ENCODE measurements at regions not wholly inside any gene's neighbourhood (a gene's known extent, or its start where the extent isn't known, plus 50 kb on each side); places are given as distances from the start of the nearest gene placed in this dataset.
"Not testable (repeated sequence)": the region's sequence is repeated elsewhere in the genome, so short reads cannot be mapped to it uniquely, and the experiment has no call there.

DNA sequence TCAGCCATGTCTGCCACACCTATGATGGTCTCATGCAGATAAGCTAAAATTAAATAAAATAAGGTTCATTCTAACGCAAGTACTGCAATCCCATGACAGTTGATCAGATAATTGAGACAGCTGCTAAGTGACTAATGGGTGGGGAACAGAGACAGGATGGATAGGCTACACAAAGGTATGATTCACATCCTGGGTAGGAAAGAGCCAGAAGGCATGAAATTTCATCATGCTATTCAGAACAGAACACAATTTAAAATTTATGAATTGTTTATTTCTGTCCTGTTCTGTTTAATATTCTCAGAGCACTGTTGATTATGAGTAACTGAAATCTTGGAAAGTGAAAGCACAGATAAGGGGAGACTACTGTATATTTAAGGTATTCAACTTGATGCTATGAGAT, 381.8 kb upstream of the SORCS1 start:
- no peak for DNase-seq (ENCODE audit: low spot score)

DNA sequence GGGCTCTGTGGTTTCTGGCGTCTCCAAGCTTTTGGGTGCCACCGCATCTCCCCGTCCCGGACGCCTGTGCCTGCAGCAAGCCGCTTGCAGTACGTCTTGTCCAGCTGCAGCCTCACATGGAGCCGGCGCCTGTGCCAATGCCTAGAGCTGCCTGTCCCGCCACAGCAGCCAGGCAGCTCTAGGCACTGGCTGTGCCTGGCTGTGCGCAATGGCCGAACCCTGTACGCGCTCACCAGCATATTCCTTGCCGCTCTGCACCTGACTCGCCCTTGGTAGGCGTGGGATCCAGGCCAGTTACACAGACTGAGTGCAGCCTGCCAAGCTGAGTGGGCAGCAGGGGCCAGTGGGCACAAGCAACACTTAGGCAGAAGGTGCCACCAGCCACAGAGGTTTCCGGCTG, 381.2 kb upstream of the SORCS1 start:
- DNase-seq (ENCODE audit: low spot score): no peak

DNA sequence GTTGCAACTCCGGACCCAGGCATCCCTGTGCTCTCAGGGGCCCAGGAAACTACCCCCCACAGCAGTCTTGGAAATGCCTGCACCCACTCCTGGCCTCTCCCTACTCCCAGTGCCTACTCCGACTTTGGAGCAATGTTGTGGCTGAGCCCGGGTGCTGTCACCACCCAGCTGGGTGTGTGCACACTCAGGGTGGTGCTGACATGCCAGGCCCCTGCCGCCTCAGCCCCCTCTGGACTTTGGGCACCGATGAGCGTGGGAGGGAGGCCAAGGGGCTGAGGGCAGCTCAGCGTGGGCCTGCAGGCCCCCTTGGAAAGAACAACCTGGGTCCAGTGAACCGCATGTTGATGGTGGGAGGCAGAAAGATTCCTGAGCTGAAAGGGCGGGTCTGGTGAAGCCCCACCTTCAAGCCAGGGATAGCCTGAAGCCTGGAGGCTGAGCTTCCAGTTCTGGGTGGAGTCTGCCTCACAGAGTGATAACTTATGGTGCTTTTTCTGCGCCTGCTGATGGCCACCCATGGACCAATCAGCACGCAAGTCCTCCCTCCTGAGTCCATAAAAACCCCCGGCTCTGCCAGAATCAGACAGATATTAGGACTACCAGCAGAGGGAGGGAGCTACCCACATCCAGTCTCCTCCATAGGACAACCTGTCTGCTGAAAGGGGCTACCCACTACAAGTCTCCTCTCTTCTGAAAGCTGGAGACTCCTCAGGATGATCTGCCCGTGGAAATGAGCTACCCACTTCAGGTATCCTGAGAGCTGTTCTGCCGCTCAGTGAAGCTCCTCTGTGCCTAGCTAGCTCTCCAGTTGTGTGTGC, 380.4 kb upstream of the SORCS1 start:
- DNase-seq (ENCODE audit: low spot score): no peak

DNA sequence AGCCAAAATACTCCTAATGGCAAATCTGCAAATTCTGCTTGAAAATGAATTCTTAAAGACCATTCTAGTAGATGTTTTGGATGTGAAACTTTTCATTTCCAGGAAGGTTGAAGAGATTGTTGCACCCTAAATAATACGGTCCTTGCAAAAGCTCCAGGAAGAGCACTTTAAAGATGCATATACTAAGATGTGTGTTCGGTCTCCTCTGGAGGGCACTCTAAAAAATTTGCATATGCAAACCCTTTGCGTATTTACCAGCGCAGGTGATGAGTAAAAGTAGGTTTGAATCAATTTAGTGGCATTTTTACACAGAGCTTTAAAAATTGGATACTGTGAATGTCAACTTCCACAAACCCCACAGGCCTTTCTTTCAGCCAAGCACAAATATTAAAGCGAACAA, 378.1 kb upstream of the SORCS1 start:
- no peak for DNase-seq (ENCODE audit: low spot score)

DNA sequence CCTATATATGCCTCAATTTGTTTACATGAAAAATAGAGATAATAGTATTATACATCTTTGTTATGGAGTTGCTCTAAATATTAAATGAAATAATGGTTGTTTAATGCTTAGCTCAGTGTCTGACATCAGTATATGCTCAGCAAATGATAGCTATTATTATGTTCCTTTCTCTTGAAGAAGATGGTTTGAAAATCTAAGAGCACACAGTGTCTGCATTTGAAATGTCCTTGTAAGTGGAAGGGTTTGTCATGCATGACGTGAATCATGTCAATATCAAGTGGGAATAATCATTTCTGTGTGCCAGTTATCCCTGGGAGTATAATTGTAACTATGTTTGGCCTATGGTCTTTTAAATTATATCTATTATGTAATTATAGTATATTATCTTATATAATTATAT, 377.5 kb upstream of the SORCS1 start:
- DNase-seq (ENCODE audit: low spot score): no peak

DNA sequence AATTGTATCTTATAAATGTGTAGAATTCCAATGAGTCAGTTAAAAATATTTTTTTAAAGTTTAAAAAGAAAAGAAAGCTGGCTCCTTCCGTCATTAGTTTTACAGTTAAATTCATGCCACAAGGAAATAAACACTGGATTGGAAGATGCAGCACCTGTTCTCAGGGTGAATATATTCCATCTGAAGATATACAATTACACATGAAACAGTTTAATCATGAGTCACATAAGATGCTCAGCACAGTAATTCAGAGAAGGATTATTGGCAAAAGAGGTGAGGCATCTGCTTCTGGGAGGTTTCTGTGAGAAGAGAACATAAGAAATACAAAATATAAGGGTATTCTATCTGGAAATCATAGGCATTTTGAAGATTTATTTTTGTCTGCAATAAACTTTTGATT, 376.5 kb upstream of the SORCS1 start:
- no peak for DNase-seq (ENCODE audit: low spot score)

DNA sequence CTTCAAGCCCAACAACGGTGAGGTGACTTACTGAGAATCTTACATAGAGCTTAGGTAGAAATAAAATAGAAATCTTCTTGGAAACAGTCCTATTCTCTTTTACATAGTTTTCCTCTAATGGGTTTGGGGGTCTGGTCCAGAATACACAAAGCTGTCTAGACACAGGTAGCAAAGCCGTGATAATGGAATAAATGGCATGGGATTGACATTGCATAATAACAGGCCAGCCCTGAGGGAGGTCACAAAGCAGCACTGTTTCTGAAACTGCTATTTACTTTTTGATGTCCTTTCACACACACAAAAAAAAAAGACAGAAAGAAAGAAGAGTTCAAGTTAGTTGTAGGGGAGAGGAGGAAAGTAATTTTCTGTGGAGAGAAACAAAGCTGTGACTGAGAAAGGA, 364.8 kb upstream of the SORCS1 start:
- DNase-seq (ENCODE audit: low spot score): no peak

DNA sequence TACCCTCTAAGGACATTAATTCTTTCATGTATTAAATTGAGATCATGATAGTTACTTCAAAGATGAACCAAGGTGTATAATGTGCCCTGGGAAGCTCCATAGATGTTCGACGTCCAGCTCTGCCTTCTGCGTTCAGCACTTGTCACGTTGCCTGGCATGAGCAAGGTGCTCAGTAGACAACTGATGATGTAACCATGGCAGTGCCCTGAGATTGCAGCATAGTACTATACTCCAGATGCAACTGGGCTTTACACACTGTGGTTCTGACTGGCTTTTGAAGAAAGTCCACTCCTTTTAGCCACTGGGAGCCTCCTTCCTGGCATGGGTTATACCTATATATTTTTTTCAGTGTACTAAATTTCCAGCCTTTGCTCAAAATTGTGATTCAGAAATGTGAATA, 355.8 kb upstream of the SORCS1 start:
- no peak for DNase-seq (ENCODE audit: low spot score)

DNA sequence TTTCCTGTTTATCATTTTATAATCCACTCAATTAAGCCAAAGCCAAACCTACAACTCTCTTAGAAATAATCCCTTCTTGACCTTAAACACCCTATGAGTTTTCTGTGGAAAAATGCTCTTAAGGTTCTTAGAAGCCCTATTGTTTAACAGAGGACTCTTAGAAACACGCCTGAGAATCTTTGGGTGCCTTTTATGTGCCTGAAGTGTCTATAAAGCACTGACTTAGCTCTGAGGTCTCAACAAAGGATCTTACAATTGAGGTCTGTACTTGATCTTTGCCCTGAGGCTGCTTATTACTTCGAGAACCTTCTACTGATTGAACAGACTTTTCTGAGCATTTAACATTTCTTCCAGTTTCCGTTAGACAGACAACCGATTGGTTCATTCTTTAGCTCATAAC, 353.3 kb upstream of the SORCS1 start:
- DNase-seq (ENCODE audit: low spot score): no peak

DNA sequence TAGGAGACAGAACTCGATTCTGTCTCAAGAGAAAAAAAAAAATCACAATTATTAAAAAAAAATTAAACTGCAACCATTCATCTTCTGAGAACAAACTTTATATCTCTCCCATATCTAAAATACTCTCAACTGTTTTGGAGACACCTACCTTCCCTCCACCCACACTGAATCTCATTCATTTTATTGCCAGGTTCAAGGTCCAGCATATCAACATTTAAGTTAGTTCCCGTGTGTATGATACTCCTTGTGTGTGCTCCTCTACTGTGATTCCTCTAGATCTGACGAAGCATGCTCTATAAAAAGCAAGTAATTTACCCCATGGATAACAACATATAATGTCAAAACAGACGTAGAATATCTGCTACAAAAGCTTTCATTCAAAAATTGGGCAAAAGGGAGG, 351.8 kb upstream of the SORCS1 start:
- DNase-seq (ENCODE audit: low spot score): no peak

DNA sequence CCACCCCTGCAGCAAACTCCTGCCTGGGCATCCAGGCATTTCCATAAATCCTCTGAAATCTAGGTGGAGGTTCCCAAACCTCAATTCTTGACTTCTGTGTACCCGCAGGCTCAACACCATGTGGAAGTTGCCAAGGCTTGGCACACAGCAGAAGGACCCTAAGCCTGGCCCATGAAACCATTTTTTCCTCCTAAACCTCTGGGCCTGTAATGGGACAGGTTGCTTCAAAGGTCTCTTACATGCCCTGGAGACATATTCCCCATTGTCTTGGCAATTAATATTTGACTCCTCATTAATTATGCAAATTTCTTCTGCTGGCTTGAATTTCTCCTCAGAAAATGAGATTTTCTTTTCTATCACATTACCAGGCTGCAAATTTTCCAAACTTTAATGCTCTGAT, 339.5 kb upstream of the SORCS1 start:
- DNase-seq (ENCODE audit: low spot score): not testable (repeated sequence)

DNA sequence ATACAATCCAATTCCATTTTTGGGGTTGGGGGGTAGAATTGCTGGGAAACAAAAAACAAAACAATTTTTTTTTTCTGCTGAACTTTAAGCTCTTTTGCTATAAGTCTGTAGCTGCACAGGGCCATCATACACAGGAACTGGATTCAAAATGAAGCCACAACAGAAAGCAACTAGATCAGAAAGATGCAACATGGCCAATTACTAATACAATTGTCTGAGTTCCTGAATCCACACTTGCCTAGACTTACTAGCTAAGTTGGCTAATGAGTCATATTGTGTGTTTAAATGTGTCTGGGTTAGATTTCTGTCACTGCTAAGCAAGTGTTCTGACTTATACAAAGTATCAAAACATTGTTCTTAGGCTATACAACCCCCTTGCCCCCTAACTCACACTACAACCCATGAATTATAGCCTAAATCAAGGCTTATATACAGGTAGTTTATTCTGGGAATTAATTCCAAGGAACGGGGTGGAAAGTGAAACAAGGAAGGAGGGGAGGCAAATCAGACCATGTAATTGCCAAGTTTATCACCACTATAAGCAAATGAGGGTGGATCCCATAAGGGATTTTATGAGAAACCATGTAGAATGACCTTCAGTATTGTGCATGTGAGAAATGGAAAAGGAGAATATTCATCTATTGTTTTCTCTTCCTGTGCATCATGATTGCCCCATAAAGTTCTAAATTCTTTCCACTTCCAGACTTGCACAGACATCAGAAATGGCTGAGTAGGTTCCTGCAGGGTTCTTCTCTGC, 337.9 kb upstream of the SORCS1 start:
- no peak for DNase-seq (ENCODE audit: low spot score)

DNA sequence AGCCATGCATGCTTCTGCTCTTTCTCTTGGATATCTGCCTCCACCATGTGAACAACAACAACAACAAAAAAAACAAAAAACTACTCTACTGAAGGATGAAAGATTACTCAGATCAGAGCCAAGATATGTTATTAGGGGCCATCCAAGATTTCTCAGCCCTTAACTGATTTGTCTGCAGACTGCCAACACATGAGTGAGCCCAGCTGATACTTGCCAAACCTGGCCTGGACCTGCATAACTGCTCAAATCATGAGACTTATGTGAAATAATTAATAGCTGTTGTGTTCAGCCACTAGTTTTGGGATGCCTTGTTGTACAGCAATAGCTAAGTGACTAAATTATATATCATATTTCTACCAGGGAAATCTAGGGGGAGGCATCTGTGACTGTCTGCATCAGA, 334.5 kb upstream of the SORCS1 start:
- no peak for DNase-seq (ENCODE audit: low spot score)

DNA sequence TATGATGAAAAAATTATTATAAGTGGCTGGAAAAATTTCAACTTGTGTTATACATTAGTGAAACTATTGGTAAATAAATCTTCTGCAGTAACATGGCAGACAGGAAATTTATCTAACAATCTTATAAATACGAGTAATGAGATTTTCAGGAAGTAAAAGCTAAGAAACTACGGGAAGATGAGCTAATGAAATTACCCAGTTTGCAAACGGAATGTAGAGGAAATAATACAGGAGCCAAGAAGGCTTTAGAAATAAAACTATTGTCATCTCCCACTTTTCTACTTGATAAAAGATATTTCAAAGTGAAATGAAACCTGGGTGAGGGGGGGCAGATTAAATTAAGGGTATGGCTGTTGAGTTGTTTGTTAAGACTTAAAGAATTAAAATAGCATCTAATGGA, 332.5 kb upstream of the SORCS1 start:
- DNase-seq (ENCODE audit: low spot score): no peak

DNA sequence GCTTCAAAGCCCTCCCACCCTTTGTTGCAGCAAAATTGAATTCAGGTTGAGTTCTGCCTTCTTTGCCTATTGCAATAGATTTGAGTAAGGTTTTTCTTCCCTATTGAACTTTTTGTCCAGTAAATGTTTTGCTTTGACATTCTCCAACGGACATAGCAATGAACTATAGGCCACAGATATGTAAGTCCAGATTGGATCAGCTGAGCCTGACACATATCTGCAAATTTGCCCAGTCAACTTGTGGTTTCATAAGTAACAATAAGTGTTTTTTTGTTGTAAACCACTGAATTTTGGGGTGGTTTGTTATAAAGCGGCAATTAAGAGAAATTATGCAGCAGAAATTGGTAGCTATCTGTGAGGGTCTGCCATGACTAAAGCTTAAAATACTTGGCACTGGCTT, 332.1 kb upstream of the SORCS1 start:
- DNase-seq (ENCODE audit: low spot score): no peak

DNA sequence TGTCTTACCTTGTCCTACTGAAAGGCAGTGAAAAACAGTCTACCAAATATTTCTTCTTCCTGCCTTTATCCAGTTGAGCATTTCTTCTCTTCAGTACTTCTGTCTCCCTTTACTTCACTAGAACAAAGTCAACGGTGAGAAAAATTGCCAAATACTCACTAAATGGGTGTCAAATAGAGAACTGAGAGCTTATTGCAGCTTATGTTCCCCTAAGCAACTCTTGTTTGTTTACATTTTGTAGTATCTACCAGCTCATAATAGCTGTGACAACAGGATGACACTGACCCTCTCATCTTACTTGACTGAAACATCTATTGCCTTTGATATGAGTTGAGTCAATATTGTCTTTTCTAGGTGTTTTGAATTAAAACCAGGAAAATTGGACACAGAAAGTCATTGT, 327.9 kb upstream of the SORCS1 start:
- no peak for DNase-seq (ENCODE audit: low spot score)

DNA sequence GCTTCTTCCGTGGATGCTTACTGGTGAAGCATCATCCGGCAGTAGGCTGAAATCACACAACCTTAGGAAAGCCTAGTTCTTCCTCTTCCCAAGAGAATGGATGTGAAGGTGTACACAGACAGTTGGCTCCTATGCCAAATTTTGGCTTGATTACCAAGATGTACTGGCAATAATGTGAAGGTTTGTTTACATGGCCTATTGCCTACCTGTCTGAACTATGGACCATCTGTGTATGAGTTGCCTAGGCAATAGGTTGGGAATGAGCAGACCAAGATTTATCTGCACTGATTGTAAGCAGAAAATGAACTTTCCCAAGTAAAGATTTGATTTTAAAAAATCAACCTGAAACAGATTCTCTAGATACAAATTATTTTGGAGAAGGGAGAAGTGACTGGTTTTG, 325.9 kb upstream of the SORCS1 start:
- DNase-seq (ENCODE audit: low spot score): no peak

DNA sequence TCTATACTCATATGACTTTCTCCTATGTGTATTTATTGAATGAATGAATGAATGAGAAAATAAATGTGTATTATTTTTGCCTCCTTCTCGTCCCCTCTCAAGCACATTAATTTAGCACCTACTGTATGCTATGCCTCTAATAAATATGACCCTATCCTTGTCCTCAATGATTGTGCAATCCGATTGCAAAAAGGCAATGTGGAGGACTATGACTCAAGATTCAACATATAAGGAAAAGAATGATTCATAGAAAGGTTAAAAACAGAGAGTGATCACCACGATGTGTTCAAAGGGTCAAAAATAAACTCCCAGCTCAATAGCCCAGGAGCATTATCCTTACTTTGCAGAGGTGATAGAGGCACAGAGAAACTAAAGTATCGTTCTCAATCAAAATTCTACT, 322.8 kb upstream of the SORCS1 start:
- DNase-seq (ENCODE audit: low spot score): no peak

DNA sequence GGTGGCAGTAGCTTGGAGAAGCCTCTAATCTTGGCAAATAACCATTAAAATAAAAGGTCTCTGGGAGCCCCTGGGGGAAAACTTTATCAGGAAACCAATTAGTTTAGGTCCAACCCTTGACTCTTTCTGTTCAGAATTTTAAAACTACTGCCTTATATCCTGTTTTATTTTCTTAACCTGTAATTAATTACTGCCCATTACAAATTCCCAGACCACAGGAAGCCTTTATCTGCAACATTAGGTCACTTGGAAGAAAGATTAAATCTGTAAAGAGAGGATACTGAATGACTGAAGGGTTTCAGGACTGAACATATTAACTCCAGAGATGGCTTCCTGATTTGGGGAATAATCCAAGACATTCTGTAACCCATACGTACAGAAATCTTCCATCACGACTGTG, 320.5 kb upstream of the SORCS1 start:
- DNase-seq (ENCODE audit: low spot score): no peak

DNA sequence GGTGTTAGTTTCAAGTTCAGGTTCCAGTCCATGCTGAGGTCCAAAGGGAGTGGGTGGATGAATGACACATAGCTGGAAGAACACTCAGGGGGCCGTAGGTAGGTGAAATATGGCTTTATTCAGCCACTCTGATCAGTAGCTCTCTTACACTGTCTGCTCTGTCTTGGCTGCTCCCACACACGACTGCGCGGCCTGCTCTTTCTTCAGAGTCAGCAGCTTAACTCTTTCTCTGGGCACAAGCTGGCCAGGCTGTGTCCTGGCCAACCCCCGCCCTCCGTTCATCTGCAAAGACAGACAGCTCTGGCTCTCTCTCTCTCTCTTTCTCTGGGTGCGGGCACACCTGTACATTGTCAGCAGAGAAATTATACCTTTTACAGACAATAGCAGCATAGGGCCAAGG, 317.4 kb upstream of the SORCS1 start:
- DNase-seq (ENCODE audit: low spot score): no peak

DNA sequence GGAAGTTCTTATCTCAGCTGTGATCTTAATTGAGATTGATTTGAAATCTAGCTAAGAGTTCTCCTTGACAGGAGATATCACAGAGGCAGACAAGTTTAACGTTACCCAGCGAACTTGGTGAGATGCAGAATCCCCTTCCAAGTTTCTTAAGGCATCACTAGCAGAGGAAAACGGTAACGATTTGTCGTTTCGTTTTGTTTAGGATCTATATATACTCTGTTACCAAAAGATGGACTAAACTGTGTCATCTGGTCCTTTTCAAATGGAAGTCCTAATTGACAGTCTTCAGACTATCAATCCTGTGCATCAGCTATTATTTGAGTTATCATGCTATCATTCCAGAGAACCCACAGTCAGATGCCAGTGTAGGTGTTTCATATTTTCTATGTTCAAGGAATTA, 316.7 kb upstream of the SORCS1 start:
- DNase-seq (ENCODE audit: low spot score): no peak

DNA sequence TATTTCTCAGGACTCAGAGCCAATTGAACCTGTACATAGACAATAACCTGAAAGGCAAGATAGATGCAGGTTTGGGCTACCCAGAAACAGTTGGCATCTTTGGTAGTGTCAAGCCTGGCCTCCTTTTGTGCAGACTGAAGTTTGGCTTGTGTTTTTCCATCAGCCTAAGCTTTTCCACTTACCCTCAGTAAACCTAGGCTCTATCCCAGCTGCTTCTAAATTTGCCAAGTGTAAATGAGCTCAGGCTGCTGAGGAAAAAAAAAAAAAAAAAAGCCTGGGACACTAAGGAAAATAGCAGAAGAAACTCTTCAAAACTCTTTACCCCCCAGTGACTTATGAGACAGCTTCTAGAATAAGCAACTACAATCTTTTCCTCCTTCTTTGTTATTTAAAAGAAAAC, 316.3 kb upstream of the SORCS1 start:
- DNase-seq (ENCODE audit: low spot score): no peak

DNA sequence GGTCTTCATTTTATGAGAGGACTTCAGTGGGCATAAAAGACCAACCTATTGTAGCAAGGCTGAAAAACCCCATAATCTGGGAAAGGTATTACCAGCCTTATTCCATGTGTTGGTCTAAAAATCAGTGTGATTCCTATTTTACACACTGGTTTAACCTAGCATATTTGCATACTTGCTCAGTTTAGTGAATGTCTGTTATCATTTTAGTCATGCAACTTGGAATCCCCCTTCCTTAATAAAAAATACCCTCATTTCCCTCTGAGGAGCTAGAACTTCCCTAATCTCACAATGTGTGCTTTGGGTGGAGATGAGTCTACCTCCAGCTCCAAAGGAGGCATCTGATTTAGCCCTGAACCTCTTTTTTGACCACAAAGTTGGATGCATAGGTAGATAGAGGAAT, 312.8 kb upstream of the SORCS1 start:
- DNase-seq (ENCODE audit: low spot score): no peak

DNA sequence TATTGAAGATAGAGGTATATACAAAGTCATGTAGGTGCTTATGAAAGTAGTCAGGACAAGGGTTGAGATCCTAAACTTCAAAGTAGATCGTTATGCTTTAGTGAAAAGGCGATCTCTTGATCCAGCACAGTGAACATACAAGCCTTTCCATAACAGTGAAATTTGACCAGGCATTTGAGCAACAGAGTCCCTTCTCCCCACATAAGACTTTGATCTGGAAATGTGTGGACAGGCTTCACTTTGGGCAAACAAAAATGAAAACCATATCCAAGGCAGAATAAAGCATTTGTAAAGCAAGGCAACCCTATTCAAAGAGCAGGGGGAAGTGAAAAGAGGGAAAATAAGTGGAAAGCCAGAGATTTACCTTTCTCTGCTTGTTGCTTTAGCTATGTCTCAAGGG, 311.9 kb upstream of the SORCS1 start:
- DNase-seq (ENCODE audit: low spot score): no peak

Measured in mucosa of gallbladder (tissue), 1 donor.